SK-N-SH treated with all-trans-retinoic acid at 6 μM for 48 hours (cell line): ENCODE measurements at regions not wholly inside any gene's neighbourhood (a gene's known extent, or its start where the extent isn't known, plus 50 kb on each side); places are given as distances from the start of the nearest gene placed in this dataset.

ENCODE experiments used
- OSR1 ChIP-seq: fragments of 250-450 bp; sonication (Bioruptor Pico); IDR thresholded peaks from 2 replicates; pipeline ENCODE4 v1.8.0; 2022; ENCODE audit warnings: moderate library complexity, mild to moderate bottlenecking, inconsistent platforms
- ZFP30 ChIP-seq: fragments of 450-650 bp; formaldehyde crosslinking; IDR thresholded peaks from 2 replicates; pipeline ENCODE4 v1.5.0; 2022; ENCODE audit warnings: mild to moderate bottlenecking, moderate library complexity
- ZNF565 ChIP-seq: fragments of 450-650 bp; formaldehyde crosslinking; conservative IDR thresholded peaks from 2 replicates; pipeline ENCODE4 v1.5.0; 2020; ENCODE audit warnings: low read depth, mild to moderate bottlenecking, moderate library complexity

GRCh38 chr2:139260052-139260430, 479.9 kb upstream of the NXPH2 start:
- TF ChIP-seq ZFP30 (CRISPR knock-in tag) (no peak), OSR1 (no peak), ZNF565 (CRISPR knock-in tag) (no peak)
